22Rv1 (cell line): ENCODE measurements at regions not wholly inside any gene's neighbourhood (a gene's known extent, or its start where the extent isn't known, plus 50 kb on each side); places are given as distances from the start of the nearest gene placed in this dataset.

Source experiments
- H3K27ac ChIP-seq: fragments of 450-650 bp; 2 replicates; pipeline ENCODE4 v1.5.1; 2017
- CTCF ChIP-seq: fragments of 450-650 bp; IDR thresholded peaks from 2 replicates; pipeline ENCODE4 v1.5.1; 2017; ENCODE audit warnings: mild to moderate bottlenecking
- ZFX ChIP-seq: fragments of 450-650 bp; IDR thresholded peaks from 2 replicates; pipeline ENCODE4 v1.6.1; 2017; ENCODE audit warnings: antibody characterized with exemption, borderline replicate concordance

GRCh38 chr3:193910886-193911738 lies 224.8 kb upstream of the HES1 start:
- no peak overlapping the region for H3K27ac ChIP-seq
- TF ChIP-seq CTCF (no peak), ZFX (no peak)

GRCh38 chr3:193911784-193912340 lies 224.1 kb upstream of the HES1 start:
- no peak overlapping the region for H3K27ac ChIP-seq

GRCh38 chr3:193912621-193913178 lies 223.2 kb upstream of the HES1 start:
- TF ChIP-seq ZFX (no peak), CTCF (no peak)
- no peak overlapping the region for H3K27ac ChIP-seq

More at GRCh38 chr3:193911784-193912340, 224.1 kb upstream of the HES1 start:
- TF ChIP-seq ZFX, result no peak
- no peak for TF ChIP-seq CTCF

- no peak for TF ChIP-seq ZFX
- no peak for TF ChIP-seq CTCF
Measured at GRCh38 chr3:193914602-193915001, 221.3 kb upstream of the HES1 start.

GRCh38 chr3:193915099-193915498 lies 220.8 kb upstream of the HES1 start:
- no peak overlapping the region for H3K27ac ChIP-seq
- TF ChIP-seq CTCF (no peak), ZFX (no peak)

More at GRCh38 chr3:193914602-193915001, 221.3 kb upstream of the HES1 start:
- H3K27ac ChIP-seq, result no peak overlapping the region

GRCh38 chr3:193915613-193916012 lies 220.3 kb upstream of the HES1 start:
- TF ChIP-seq CTCF (no peak), ZFX (no peak)
- H3K27ac ChIP-seq, result no peak overlapping the region

GRCh38 chr3:193917158-193917557 lies 218.8 kb upstream of the HES1 start:
- H3K27ac ChIP-seq, result no peak overlapping the region
- TF ChIP-seq ZFX (no peak), CTCF (no peak)
